ELF-1 (cell line): ENCODE measurements at regions not wholly inside any gene's neighbourhood (a gene's known extent, or its start where the extent isn't known, plus 50 kb on each side); places are given as distances from the start of the nearest gene placed in this dataset.

Experiments used
- DNase-seq: peaks from one replicate; pipeline ENCODE4 v3.0.0-alpha.2; 2016; ENCODE audit warnings: low read depth, low spot score

- DNase-seq, result no peak
These were observed 133.3 kb downstream of the MGAT5B start for GRCh38 chr17:77001487-77001886.

GRCh38 chr17:77002103-77003045, 134.2 kb downstream of the MGAT5B start:
- DNase-seq, result peak; percentile 78

- DNase-seq, result no peak
These were observed 135.5 kb downstream of the MGAT5B start for GRCh38 chr17:77003699-77004098.

- peak; percentile 43 for DNase-seq
These were observed 133.7 kb upstream of the SEC14L1 start for GRCh38 chr17:77006971-77007649.

- DNase-seq, result no peak
These were observed 130.9 kb upstream of the SEC14L1 start for GRCh38 chr17:77009877-77010276.

- DNase-seq, result no peak
These were observed 130.1 kb upstream of the SEC14L1 start for GRCh38 chr17:77010667-77011066.

GRCh38 chr17:77011173-77012011, 129.4 kb upstream of the SEC14L1 start:
- DNase-seq, result no peak

- no peak for DNase-seq
These were observed 122.3 kb upstream of the SEC14L1 start for GRCh38 chr17:77018504-77018903.

GRCh38 chr17:77019893-77020379, 120.8 kb upstream of the SEC14L1 start:
- DNase-seq, result peak; percentile 32

- DNase-seq, result no peak
These were observed 119.8 kb upstream of the SEC14L1 start for GRCh38 chr17:77020973-77021372.

- DNase-seq, result no peak
These were observed 118.0 kb upstream of the SEC14L1 start for GRCh38 chr17:77022766-77023165.

GRCh38 chr17:77025781-77026180, 115.0 kb upstream of the SEC14L1 start:
- no peak for DNase-seq

GRCh38 chr17:77027271-77027889, 113.4 kb upstream of the SEC14L1 start:
- no peak for DNase-seq

- no peak for DNase-seq
These were observed 111.9 kb upstream of the SEC14L1 start for GRCh38 chr17:77028900-77029299.

- no peak for DNase-seq
These were observed 107.8 kb upstream of the SEC14L1 start for GRCh38 chr17:77032929-77033328.

- no peak for DNase-seq
These were observed 106.8 kb upstream of the SEC14L1 start for GRCh38 chr17:77033892-77034404.

- DNase-seq, result no peak
These were observed 105.9 kb upstream of the SEC14L1 start for GRCh38 chr17:77034677-77035424.

GRCh38 chr17:77035526-77035925, 105.2 kb upstream of the SEC14L1 start:
- DNase-seq, result no peak

- DNase-seq, result no peak
These were observed 104.5 kb upstream of the SEC14L1 start for GRCh38 chr17:77036136-77036840.
